ENCODE measurements at regions not wholly inside any gene's neighbourhood (a gene's known extent, or its start where the extent isn't known, plus 50 kb on each side); places are given as distances from the start of the nearest gene placed in this dataset.

- TF ChIP-seq CTCF (conservative IDR thresholded peaks at IDR 0.05; ENCODE audit: low read depth, low read length) (no peak), EZH2 (IDR thresholded peaks at IDR 0.05; ENCODE audit: borderline replicate concordance, low read depth, low read length, poor library complexity, severe bottlenecking) (no peak)
Observed at GRCh38 chr4:43718369-43718768, 730.2 kb downstream of the KCTD8 start.
